Endothelial cell of umbilical vein (primary cell): ENCODE measurements at regions not wholly inside any gene's neighbourhood (a gene's known extent, or its start where the extent isn't known, plus 50 kb on each side); places are given as distances from the start of the nearest gene placed in this dataset.

Experiments
- BruUV-seq: library from RNA; stranded (reverse); fragments of 400-500 nt; replicated peaks from 2 replicates; lab custom pipeline; 2021; lab: Mats Ljungman, UMichigan
- CTCF ChIA-PET: fragments of 300-600, 350-600 bp; sonication (Branson Sonifier 250); formaldehyde crosslinking; loops from one replicate; lab custom pipeline; 2021; ENCODE audit warnings: antibody characterized with exemption, inconsistent platforms; lab: Charles Lee
- POLR2A ChIA-PET: fragments of 300-600, 350-600 bp; sonication (Branson Sonifier 250); formaldehyde crosslinking; loops from one replicate; lab custom pipeline; 2021; ENCODE audit warnings: antibody characterized with exemption, inconsistent platforms; lab: Charles Lee
- DNase-seq: peaks from one replicate; pipeline ENCODE4 v3.0.0-alpha.2; 2011; ENCODE audit warnings: low read depth, low spot score
- FAIRE-seq: peaks from 2 replicates; lab custom pipeline; 2011; peaks lifted over from hg19 to GRCh38; lab: Jason Lieb, UNC
- H2AFZ ChIP-seq: 2 replicates; pipeline ENCODE4 v1.6.0; 2012; ENCODE audit warnings: low read depth, low read length, control low read depth, inconsistent platforms
- H3K27ac ChIP-seq: 2 replicates; pipeline ENCODE4 v1.5.1; 2011; ENCODE audit warnings: low read depth, mild to moderate bottlenecking, control low read depth, low read length, moderate library complexity; ENCODE audit not compliant: insufficient read depth
- H3K27me3 ChIP-seq, 2 experiments: 2 replicates each; pipeline versions ENCODE4 v1.6.0 to v1.6.1; 2011; ENCODE audit warnings: low read length in 2 of 2, mixed read lengths in 1 of 2; ENCODE audit not compliant: control insufficient read depth in 2 of 2, insufficient read depth in 2 of 2
- H3K36me3 ChIP-seq, 2 experiments: 2 replicates in 1 of 2; 3 replicates in 1 of 2; pipeline ENCODE4 v1.5.1; 2011; ENCODE audit warnings: low read length in 2 of 2, mild to moderate bottlenecking in 1 of 2, moderate library complexity in 1 of 2; ENCODE audit not compliant: control insufficient read depth in 2 of 2, insufficient read depth in 2 of 2; ENCODE audit errors: extremely low read depth in 1 of 2
- H3K4me1 ChIP-seq: 3 replicates; pipeline ENCODE4 v1.5.1; 2011; ENCODE audit warnings: mild to moderate bottlenecking, low read length; ENCODE audit not compliant: control insufficient read depth, insufficient read depth; ENCODE audit errors: extremely low read depth
- H3K4me2 ChIP-seq: 2 replicates; pipeline ENCODE4 v1.6.1; 2011; ENCODE audit warnings: low read length, control low read depth, mixed read lengths; ENCODE audit not compliant: insufficient read depth
- H3K4me3 ChIP-seq, 3 experiments: fragments of 200-600 bp in 1 of 3; sonication (generic), shearing (Covaris generic) in 1 of 3; replicated peaks in 1 of 3; 2 replicates each; pipeline ENCODE4 v1.5.1; 2011 to 2016; ENCODE audit warnings: control low read depth in 3 of 3, low read length in 3 of 3, mild to moderate bottlenecking in 2 of 3, inconsistent platforms in 1 of 3, low read depth in 1 of 3, moderate library complexity in 1 of 3; ENCODE audit not compliant: insufficient read depth in 1 of 3
- H3K79me2 ChIP-seq: 2 replicates; pipeline ENCODE4 v1.6.0; 2012; ENCODE audit warnings: low read length, inconsistent platforms; ENCODE audit not compliant: control insufficient read depth, insufficient read depth
- H3K9ac ChIP-seq: replicated peaks from 2 replicates; pipeline ENCODE3; 2011; ENCODE audit warnings: low read length, control low read depth; ENCODE audit not compliant: insufficient read depth; ENCODE audit errors: extremely low read depth
- H3K9me1 ChIP-seq: replicated peaks from 3 replicates; pipeline ENCODE4 v1.6.0; 2011; ENCODE audit warnings: mild to moderate bottlenecking, low read length; ENCODE audit not compliant: control insufficient read depth, insufficient read depth; ENCODE audit errors: extremely low read depth
- H3K9me3 ChIP-seq: replicated peaks from 2 replicates; pipeline ENCODE4 v1.5.1; 2012; ENCODE audit warnings: low read length, inconsistent platforms; ENCODE audit not compliant: control insufficient read depth, insufficient read depth
- H4K20me1 ChIP-seq: replicated peaks from 2 replicates; pipeline ENCODE3; 2011; ENCODE audit warnings: mild to moderate bottlenecking, low read length; ENCODE audit not compliant: control insufficient read depth, insufficient read depth; ENCODE audit errors: extremely low read depth
- EZH2 ChIP-seq: IDR thresholded peaks from 2 replicates; pipeline ENCODE4 v1.6.1; 2012; ENCODE audit warnings: borderline replicate concordance, low read depth, mild to moderate bottlenecking, moderate library complexity, low read length, inconsistent platforms; ENCODE audit not compliant: severe bottlenecking
- FOS ChIP-seq: IDR thresholded peaks from 2 replicates; pipeline ENCODE4 v1.6.1; 2011; ENCODE audit warnings: mild to moderate bottlenecking, low read length, moderate library complexity, borderline replicate concordance; ENCODE audit not compliant: insufficient read depth
- GATA2 ChIP-seq: IDR thresholded peaks from 2 replicates; pipeline ENCODE4 v1.7.0; 2011; ENCODE audit warnings: low read depth, mild to moderate bottlenecking, moderate library complexity, mixed read lengths, low read length; ENCODE audit not compliant: insufficient read length, insufficient read depth
- JUN ChIP-seq: IDR thresholded peaks from 2 replicates; pipeline ENCODE4 v1.6.1; 2011; ENCODE audit warnings: borderline replicate concordance, low read depth; ENCODE audit not compliant: insufficient read length, insufficient read depth
- MYC ChIP-seq: IDR thresholded peaks from one replicate; pipeline ENCODE4 v1.6.1; 2011; ENCODE audit warnings: mild to moderate bottlenecking, low read depth, low read length
- POLR2A ChIP-seq: IDR thresholded peaks from 2 replicates; pipeline ENCODE4 v1.6.1; 2012; ENCODE audit warnings: low read depth, mild to moderate bottlenecking, control low read depth, low read length
- POLR2AphosphoS5 ChIP-seq: IDR thresholded peaks from 2 replicates; pipeline ENCODE4 v1.6.1; 2012; ENCODE audit warnings: low read depth, mild to moderate bottlenecking, control low read depth, low read length, moderate library complexity; ENCODE audit not compliant: insufficient read depth
- dilution Hi-C: fragments of 300-500 bp; cut with MboI; formaldehyde crosslinking; loops from one replicate; pipeline ENCODE4 v1.15.0; 2019; ENCODE audit warnings: low sequenced_read_pairs; ENCODE audit not compliant: extremely low pct_ligation_motif_present
- intact Hi-C: fragments of 100-400 bp; cut with micrococcal nuclease; formaldehyde crosslinking; loops from one replicate; pipeline ENCODE4 v1.10.0; 2022
- TF ChIP-seq, protein P1 (sequence below): IDR thresholded peaks from 2 replicates; pipeline ENCODE4 v1.6.1; 2011; ENCODE audit not compliant: insufficient read depth, insufficient read length

DNA sequence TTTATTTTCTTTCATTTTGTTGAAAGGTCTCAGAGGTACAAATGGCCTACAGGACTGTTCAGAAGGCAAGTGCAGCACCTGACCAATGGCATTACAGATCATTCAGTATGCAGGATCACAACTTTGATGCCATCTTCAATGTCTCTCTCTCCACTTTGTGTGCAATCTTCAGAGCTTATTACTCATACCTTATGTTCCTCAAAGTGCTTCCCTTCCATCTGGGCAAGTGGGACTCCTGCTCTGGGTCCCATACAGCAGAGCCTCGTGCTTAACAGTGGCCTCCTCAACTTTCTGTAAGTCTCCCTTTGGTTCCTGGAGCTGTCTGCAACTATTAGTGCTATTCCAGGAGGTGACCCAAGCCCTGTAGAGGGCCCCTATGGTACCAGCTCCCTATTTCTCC lies 358.4 kb upstream of the RPS23 start:
- Histone ChIP-seq H3K9me3 (no peaks in the 10 kb centered on the region), H3K36me3 (no peaks in the 10 kb centered on the region), H3K4me2 (no peak overlapping the region), H3K9me1 (no peaks in the 10 kb centered on the region), H3K79me2 (no peaks in the 10 kb centered on the region), H3K9ac (no peak overlapping the region), H3K4me3 (no peak overlapping the region), H3K27me3 (no peaks in the 10 kb centered on the region), H4K20me1 (no peaks in the 10 kb centered on the region), H3K27ac (no peak overlapping the region), H2AFZ (no peak overlapping the region), H3K4me1 (peaks cover 5% of the 10 kb centered on the region)
- TF ChIP-seq JUN, result no peak
- TF ChIP-seq POLR2AphosphoS5, result no peak
- no peak for TF ChIP-seq EZH2
- no peak for TF ChIP-seq MYC
- TF ChIP-seq, protein P1, sequence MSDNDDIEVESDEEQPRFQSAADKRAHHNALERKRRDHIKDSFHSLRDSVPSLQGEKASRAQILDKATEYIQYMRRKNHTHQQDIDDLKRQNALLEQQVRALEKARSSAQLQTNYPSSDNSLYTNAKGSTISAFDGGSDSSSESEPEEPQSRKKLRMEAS, result no peak
- dilution Hi-C loops, result no loop called here
- ChIA-PET CTCF (interaction anchor here (0.6 to 1.5 kb wide), 3 partner anchors 9 to 325 kb away, joined by 3 to 4 read pairs (median 3); no protein-coding TSS in a partner anchor), POLR2A (no interaction called here)
- intact Hi-C loops, result no loop called here
- FAIRE-seq (no peak), DNase-seq (no peak)
- no TSS peak for BruUV-seq

DNA sequence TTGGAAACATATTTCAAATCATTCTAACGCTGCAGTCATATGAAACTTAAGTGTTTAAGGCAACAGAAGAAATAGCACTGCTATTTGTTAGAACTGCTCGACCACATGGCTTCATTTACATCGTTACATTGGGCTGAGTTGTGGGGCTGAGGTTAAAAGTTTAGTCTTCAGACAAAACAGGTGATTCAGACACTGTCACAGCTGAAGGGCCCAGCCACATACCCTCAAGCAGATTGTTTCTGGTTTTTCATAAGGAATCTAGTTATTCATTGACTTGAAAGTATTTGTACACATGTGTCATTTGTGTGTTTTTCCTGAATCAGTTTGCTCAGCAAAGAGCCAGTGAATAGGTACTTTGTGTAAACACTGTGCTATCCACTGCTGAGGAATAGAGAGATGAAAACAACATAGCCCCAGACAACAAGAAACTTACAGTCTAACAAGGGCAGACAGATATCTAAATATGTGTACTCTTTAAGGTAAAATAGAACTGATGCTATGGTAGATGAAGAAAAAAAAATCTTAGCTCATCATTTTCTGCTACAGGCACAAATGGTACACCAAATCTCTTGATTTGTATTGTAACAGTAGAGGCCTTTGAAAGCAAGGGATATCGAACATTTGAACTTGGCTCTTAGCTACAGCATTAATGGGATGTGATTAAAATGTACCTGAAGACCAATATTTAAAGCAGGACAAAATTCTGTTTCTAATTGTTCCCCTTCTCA lies 357.6 kb upstream of the RPS23 start:
- H3K27me3 ChIP-seq, result no peaks in the 10 kb centered on the region
- dilution Hi-C loops (no loop called here), intact Hi-C loops (no loop called here)
- TF ChIP-seq JUN (no peak), MYC (no peak), FOS (no peak), GATA2 (no peak), POLR2A (no peak)
- TF ChIP-seq, protein P1, result no peak
- H3K36me3 ChIP-seq, result no peaks in the 10 kb centered on the region
- H2AFZ ChIP-seq, result peak overlapping the region; percentile 15
- H3K9me1 ChIP-seq, result no peaks in the 10 kb centered on the region
- no peak overlapping the region for H3K4me2 ChIP-seq
- ChIA-PET CTCF (interaction anchor here (0.6 to 1.2 kb wide), 3 partner anchors 283 to 324 kb away, joined by 3 to 5 read pairs (median 3); no protein-coding TSS in a partner anchor), POLR2A (no interaction called here)
- H3K4me3 ChIP-seq, result no peak overlapping the region
- FAIRE-seq (no peak), DNase-seq (peak; percentile 44)
- no TSS peak for BruUV-seq
- no peak overlapping the region for H3K9ac ChIP-seq
- no peaks in the 10 kb centered on the region for H4K20me1 ChIP-seq
- H3K27ac ChIP-seq, result no peak overlapping the region
- no peaks in the 10 kb centered on the region for H3K79me2 ChIP-seq
- no peaks in the 10 kb centered on the region for H3K9me3 ChIP-seq
- H3K4me1 ChIP-seq, result peaks cover 5% of the 10 kb centered on the region
